GM18508 (cell line): ENCODE measurements at regions not wholly inside any gene's neighbourhood (a gene's known extent, or its start where the extent isn't known, plus 50 kb on each side); places are given as distances from the start of the nearest gene placed in this dataset.

Experiments
- ATAC-seq: cut with Tn5 transposase; IDR thresholded peaks from one replicate; pipeline ENCODE4 v1.9.1; 2021; ENCODE audit warnings: moderate number of reproducible peaks; ENCODE audit not compliant: insufficient read depth, unreplicated experiment

- no peak for ATAC-seq
Measured at GRCh38 chr9:2303056-2303455, 287.9 kb downstream of the SMARCA2 start.

DNA sequence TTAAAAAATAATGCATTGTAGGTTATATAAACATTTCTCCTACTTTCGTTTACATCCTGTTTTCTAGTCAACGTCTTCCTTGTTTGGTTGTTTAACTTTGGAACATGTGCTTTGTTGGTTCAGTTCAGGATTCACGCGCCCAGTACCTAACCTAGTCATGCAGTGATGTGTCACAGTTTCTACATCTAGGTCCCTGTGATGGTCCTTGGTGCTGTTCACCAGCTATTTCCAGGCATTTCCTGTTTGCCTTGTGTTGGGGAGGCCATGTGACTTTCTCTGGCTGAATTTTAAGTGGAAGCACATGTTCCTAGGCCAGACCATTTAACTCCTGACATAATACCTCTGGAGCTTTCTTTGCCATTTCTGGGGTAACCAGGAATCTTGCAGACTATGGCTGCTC, 292.3 kb downstream of the SMARCA2 start:
- no peak for ATAC-seq

DNA sequence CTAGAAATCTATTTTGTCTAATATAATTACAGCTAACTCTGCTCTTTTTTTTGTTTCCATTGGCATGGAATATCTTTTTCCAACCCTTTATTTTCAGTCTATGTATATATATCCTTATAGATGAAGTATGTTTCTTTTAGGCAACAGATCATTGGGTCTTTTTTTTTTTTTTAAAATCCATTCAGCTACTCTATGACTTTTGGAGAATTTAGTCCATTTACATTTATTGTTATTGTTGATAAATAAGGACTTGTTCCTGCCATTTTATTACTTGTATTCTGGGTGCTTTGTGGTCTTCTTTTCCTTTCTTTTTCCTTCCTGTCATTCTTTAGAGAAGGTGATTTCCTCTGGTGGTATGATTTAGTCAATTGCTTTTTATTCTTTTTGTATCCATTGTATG, 296.8 kb downstream of the SMARCA2 start:
- ATAC-seq, result no peak

- no peak for ATAC-seq
Measured at GRCh38 chr9:2313512-2313911, 298.4 kb downstream of the SMARCA2 start.

DNA sequence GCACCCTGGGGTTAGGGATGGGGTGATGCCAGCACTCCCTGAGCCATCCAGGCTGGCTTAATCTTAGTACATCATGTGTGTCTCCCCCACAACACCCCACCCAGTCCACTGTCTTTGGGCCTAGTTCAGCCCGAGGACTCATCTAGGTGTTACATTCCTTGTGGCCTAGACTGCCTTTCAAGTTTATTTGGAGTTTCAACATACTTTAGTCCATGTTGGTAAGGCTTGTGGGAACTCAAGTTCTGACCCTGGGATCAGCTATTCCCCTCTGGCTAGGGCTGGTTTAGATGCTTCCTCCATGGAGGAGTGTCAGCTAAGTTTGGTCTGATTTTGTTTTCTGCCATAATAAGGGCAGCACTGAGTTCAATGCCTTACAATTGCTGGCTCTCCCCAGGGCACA, 302.4 kb downstream of the SMARCA2 start:
- ATAC-seq, result no peak

DNA sequence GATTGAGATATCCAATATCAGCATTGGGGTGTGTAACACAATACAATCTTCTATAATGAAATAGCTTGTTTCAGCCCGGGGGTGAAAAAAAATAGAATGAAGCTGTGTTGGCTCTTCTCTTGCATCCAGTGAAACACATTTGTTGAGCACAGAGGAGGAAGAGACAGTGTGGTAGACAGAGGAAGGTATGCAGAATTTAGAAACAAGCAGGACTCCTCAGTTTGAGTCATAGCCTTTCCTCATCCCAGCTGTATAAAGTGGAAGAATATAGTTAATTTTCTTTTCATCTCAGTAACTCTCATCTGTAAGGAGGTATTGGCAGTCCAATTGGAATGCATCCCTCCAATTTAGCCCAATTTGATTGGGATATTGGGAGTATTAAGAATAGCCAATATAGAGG, 302.2 kb upstream of the VLDLR start:
- ATAC-seq, result no peak

- ATAC-seq, result no peak
Measured at GRCh38 chr9:2320114-2320513, 301.5 kb upstream of the VLDLR start.

DNA sequence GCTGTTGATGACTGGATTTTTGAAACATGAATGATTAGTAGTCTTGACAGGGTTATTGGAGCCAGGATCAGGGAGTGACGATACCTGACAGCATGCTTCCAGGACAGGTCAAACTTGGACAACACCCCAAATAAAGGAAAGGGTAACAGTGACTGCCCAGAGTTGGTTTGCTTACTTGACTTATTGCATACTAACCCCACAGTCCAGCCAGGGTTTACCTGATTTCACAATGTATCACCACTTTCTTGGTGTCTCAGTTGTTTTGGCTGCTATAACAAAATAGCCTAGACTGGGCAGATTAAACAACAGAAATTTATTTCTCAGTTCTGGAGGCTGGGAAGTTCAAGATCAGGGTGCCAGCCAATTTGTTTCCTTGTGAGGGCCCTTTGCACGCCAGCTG, 301.0 kb upstream of the VLDLR start:
- ATAC-seq, result no peak

DNA sequence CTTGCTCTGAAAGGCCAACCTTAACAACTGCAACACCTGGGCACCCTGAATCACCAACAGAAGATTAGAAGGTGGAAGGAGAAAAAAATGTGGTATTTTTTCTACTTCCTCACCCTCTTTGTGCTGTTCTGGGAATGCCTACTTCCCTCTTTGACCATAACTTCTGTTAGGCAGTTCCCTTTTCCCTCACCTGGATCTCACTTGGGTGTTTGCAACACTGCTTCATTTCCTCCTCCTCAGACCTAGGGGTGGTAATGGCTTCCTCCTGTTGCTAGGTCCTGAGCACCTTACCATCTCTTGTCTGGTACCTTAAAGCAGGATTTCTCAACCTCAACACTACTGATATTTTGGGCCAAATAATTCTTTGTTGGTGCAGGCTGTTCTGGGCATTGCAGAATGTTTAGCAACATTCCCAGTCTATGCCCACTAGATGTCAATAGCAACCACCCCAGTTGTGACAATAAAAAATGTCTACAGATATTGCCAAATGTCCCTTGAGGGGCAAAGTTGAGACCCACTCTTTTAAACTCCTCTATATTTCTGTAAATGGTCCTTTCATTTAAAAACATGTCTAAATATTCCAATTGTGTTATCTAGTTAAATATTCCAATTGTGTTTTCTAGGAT, 300.0 kb upstream of the VLDLR start:
- ATAC-seq, result no peak

DNA sequence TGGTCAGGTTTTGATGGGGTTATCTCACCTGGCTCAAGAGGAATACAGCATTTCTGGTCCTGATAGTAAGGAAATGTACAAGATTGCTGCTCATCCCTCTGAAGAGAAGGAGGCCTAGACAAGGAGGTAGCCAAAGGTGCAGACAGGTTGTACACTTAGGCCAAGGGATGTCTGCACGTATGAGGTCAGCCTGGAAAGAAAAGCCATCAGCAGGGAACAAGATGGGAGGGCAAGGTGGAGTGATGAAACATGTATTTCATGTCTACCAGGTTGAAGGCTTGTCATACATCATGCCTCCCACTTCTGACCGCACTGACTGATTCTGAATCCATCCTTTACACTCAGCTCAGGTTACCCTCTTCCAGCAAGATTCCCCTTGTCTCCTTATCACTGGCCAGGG, 296.8 kb upstream of the VLDLR start:
- ATAC-seq, result no peak

DNA sequence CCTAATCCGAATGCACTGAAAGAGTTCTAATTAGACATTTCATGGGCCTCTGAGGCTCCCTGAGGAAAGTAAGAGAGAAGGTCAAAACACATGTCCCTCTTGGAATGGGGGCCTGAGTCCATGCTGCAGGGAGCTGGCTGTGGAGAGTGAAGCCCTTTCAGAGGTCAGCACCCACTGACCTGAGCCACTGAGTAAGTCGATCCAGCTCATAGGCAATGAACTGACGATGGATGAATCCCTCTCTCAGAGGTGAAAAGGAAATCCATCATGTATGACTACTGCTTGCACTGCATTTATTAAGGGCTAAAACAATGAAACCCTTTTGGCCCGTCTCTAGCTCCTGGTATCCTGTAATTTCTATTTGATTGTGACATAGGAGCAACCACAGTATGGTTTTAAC, 288.9 kb upstream of the VLDLR start:
- no peak for ATAC-seq

GRCh38 chr9:2335260-2335659, 286.3 kb upstream of the VLDLR start:
- ATAC-seq, result no peak

GRCh38 chr9:2336055-2336454, 285.5 kb upstream of the VLDLR start:
- no peak for ATAC-seq

GRCh38 chr9:2337131-2337530, 284.5 kb upstream of the VLDLR start:
- ATAC-seq, result no peak

DNA sequence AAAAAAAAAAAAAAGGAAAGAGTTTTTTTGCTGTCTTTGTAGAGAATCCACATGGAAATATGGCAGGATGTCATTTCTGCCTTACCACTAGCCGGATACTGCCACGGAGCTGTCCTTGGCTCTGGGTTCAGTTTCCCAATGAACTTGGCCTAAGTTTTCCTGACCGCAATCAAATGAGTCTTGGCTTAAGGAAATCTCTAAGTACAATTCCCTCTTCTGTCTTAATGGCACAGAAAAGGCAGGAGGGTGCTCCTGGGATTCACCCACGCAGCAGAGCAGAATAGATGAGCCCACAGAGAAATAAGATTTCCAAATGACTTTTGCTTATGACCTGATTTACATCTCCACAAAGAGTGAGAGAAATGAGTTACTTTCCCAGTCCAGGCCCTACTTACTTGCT, 284.0 kb upstream of the VLDLR start:
- no peak for ATAC-seq

GRCh38 chr9:2338777-2339365, 282.7 kb upstream of the VLDLR start:
- no peak for ATAC-seq

DNA sequence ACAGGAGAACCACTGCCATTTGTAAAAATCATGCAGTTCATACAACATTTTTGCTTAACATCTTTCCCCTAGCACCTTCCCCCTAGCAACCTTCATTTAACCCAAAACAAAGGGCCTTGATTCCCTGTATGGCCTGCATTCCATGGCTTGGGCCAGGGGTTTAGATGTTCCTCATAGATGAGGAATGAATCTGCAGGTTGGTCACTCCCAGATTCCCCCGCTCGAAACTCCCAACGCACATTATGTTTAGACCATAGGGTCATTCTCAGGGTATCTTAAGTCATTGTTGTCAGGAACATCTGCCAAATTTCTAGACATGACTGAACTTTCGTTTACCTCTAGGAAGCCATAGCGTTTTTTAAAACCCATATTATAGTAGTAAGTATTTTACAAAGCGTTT, 282.2 kb upstream of the VLDLR start:
- no peak for ATAC-seq

DNA sequence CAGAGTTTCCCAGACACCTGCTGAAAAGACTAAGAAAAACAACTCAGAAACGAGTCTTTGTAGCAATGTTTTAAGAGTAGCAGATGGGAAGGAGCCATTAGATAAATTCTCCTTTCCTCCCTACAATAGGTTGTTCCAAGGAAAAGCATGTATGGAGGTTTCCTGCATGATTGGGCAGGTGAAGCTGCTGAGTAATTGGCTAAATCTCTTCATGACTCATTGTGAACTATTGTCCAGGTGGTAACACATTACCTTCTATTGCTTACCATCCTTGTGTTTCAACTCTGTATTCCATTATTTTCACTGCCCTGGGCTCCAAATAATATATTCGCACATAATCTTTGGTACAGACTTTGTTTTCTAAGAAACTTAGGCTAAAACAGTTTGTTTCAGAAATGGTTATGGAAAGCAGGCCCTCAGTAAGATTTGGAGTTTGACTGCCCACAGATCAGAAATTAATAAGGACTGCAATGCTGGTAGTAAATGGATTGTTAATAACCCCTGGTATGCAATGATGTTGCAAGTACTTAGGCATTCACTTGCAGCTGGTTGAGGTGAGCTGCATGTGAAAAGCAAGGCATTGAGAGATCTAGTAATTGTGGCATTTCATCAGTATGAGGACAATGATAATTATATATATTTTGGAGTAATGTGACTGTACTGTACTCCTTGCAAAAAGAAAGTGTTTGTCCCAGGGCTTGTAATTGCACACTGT, 281.4 kb upstream of the VLDLR start:
- no peak for ATAC-seq

- ATAC-seq, result no peak
Measured at GRCh38 chr9:2341126-2341525, 280.5 kb upstream of the VLDLR start.

DNA sequence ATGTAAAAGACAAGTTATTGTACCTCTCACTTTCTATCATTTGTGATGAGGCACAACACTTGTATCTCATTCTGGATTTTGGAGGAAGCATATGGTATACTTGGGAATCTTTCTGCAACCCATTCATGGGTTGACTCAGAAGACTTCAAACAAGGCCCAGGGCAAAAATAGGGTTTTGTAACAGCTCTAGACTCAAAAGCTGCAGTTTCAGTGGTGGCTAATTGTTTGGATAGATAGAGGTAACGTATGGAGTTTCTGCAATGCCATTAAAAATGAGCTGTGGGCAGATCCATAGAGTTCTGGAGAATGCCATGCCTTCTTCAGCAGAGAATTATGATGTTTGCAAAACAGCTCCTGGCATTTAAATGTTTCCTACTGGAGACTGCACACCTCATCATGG, 279.6 kb upstream of the VLDLR start:
- no peak for ATAC-seq

- ATAC-seq, result no peak
Measured at GRCh38 chr9:2343756-2344155, 277.8 kb upstream of the VLDLR start.

DNA sequence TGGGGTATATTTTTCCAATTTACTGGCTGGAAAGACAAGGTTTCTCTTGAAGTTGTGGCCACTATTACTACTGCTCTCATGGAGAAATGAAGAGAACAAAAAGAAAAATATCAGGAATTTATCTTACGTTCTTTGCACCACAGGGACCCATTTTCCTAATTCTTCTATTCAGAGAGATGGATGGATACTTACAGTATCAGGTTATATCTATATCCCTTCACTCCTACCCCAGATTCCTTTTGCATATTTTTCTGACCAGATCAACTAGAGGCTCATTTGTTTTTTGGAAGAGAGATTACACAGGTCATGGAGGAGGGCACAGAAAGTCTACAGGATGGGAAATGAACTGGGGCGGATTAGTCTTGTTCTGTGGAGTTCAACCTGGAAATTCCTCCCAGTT, 277.2 kb upstream of the VLDLR start:
- no peak for ATAC-seq
